HEK293T (cell line): ENCODE measurements at regions not wholly inside any gene's neighbourhood (a gene's known extent, or its start where the extent isn't known, plus 50 kb on each side); places are given as distances from the start of the nearest gene placed in this dataset.
"Not testable (repeated sequence)": the region's sequence is repeated elsewhere in the genome, so short reads cannot be mapped to it uniquely, and the experiment has no call there.

Experiments
- CTCF ChIA-PET: fragments of 350-600 bp; formaldehyde crosslinking; extraction: SDS; loops from one replicate; lab custom pipeline; 2021; ENCODE audit warnings: antibody characterized with exemption, inconsistent platforms; lab: Yijun Ruan, JAX
- POLR2A ChIA-PET: fragments of 350-600 bp; formaldehyde crosslinking; extraction: SDS; loops from one replicate; lab custom pipeline; 2020; ENCODE audit warnings: antibody characterized with exemption, inconsistent platforms; lab: Yijun Ruan, JAX
- DNase-seq: peaks from one replicate; pipeline ENCODE4 v3.0.0; 2012; ENCODE audit warnings: mixed read lengths; ENCODE audit errors: extremely low spot score
- ARNT ChIP-seq: fragments of 450-650 bp; IDR thresholded peaks from 2 replicates; pipeline ENCODE4 v1.6.1; 2017; ENCODE audit warnings: mild to moderate bottlenecking
- BHLHE40 ChIP-seq: fragments of 450-650 bp; IDR thresholded peaks from 2 replicates; pipeline ENCODE4 v1.6.1; 2016; ENCODE audit warnings: mild to moderate bottlenecking, moderate library complexity, borderline replicate concordance
- CTBP1 ChIP-seq: fragments of 450-650 bp; IDR thresholded peaks from 2 replicates; pipeline ENCODE4 v1.6.1; 2016; ENCODE audit warnings: borderline replicate concordance
- ELF4 ChIP-seq: fragments of 450-650 bp; IDR thresholded peaks from 2 replicates; pipeline ENCODE4 v1.6.1; 2017; ENCODE audit warnings: antibody characterized with exemption
- FOXA1 ChIP-seq: fragments of 450-650 bp; IDR thresholded peaks from 2 replicates; pipeline ENCODE4 v1.6.1; 2016; ENCODE audit warnings: mild to moderate bottlenecking
- FOXK2 ChIP-seq: fragments of 450-650 bp; IDR thresholded peaks from 2 replicates; pipeline ENCODE4 v1.6.1; 2016; ENCODE audit warnings: mild to moderate bottlenecking
- FOXM1 ChIP-seq: fragments of 450-650 bp; IDR thresholded peaks from 2 replicates; pipeline ENCODE4 v1.6.1; 2017; ENCODE audit warnings: mild to moderate bottlenecking, borderline replicate concordance
- HDGF ChIP-seq: fragments of 450-650 bp; IDR thresholded peaks from 2 replicates; pipeline ENCODE4 v1.6.1; 2017; ENCODE audit warnings: antibody characterized with exemption, borderline replicate concordance
- L3MBTL2 ChIP-seq: fragments of 450-650 bp; conservative IDR thresholded peaks from 2 replicates; pipeline ENCODE4 v1.6.1; 2016; ENCODE audit warnings: mild to moderate bottlenecking
- LEF1 ChIP-seq: fragments of 450-650 bp; IDR thresholded peaks from 2 replicates; pipeline ENCODE4 v1.6.1; 2017; ENCODE audit warnings: mild to moderate bottlenecking, borderline replicate concordance
- NFRKB ChIP-seq: fragments of 450-650 bp; IDR thresholded peaks from 2 replicates; pipeline ENCODE4 v1.6.1; 2016; ENCODE audit warnings: mild to moderate bottlenecking, moderate library complexity
- SP1 ChIP-seq: fragments of 450-650 bp; IDR thresholded peaks from 2 replicates; pipeline ENCODE4 v1.6.1; 2017
- SUZ12 ChIP-seq: fragments of 450-650 bp; IDR thresholded peaks from 2 replicates; pipeline ENCODE4 v1.6.1; 2016; ENCODE audit warnings: mild to moderate bottlenecking
- TARDBP ChIP-seq: fragments of 450-650 bp; IDR thresholded peaks from 2 replicates; pipeline ENCODE4 v1.6.1; 2016
- ZNF384 ChIP-seq: fragments of 450-650 bp; IDR thresholded peaks from 2 replicates; pipeline ENCODE4 v1.6.1; 2016
- TF ChIP-seq, protein P1 (sequence below): fragments of 450-650 bp; IDR thresholded peaks from 2 replicates; pipeline ENCODE4 v1.6.1; 2016

DNA sequence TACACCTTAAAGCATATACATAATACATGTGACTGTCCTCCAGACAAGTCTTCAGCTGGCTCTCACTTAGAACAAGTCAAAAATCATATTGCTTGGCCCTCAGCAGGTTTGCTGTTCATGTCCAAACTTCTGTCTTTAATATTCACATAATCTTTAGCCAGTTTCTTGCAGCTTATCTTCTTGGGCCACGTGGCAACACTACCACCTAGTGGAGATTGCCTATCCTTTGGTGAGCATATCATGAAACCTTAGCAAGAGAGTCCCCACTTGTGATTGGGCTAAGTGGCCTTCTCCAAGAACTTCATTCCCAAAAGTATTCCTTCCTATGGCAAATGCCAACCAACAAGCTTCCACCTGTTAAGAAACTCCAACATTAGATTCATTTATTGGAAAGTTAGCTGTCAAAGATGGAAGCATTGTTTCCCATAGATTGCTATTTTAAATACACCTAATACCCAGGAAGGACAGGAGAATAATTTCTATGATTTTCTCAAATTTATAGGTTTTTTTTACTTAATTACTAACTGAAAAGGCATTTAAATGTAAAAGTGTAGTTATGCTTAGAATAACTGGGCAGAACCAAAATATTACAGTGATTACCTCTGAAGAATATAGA, 231.9 kb upstream of the INTU start:
- ChIA-PET CTCF (no interaction called here), POLR2A (no interaction called here)
- DNase-seq = peak; percentile 50
- TF ChIP-seq TARDBP = no peak
- no peak for TF ChIP-seq FOXA1
- TF ChIP-seq, protein P1, sequence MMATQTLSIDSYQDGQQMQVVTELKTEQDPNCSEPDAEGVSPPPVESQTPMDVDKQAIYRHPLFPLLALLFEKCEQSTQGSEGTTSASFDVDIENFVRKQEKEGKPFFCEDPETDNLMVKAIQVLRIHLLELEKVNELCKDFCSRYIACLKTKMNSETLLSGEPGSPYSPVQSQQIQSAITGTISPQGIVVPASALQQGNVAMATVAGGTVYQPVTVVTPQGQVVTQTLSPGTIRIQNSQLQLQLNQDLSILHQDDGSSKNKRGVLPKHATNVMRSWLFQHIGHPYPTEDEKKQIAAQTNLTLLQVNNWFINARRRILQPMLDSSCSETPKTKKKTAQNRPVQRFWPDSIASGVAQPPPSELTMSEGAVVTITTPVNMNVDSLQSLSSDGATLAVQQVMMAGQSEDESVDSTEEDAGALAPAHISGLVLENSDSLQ = no peak
- no peak for TF ChIP-seq L3MBTL2
- TF ChIP-seq ZNF384 = no peak
- no peak for TF ChIP-seq SP1
- no peak for TF ChIP-seq NFRKB
- no peak for TF ChIP-seq LEF1

DNA sequence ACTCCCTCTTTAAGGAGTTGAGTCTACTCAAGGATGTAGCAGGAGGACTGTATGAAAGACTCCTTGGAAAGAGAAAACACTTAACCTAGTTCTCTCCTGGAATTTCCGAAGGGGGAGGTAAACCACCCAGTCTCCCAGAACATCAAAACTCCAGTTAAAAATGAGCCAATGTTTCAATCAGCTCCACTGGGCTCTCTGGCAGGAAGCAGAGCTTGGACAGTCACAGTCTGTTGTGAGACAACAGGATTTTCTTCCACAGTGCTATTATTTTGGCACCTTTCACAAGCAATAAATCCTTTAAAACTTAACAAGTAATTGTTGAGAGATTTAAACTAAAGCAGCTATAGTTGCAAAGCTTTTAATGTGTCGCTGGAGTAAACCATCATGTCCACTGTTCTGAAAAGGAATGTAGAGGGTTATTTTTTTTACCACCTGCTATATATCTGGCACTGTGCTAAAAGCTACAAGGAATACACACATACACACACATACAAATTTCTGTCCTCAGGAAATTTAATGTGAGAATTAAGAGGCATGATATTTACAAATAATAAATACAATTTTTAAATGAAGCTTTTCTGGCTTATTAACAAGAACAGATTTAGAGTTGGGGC, 229.2 kb upstream of the INTU start:
- DNase-seq = no peak
- TF ChIP-seq SUZ12 (no peak), SP1 (no peak), TARDBP (no peak), ZNF384 (no peak), LEF1 (no peak), FOXM1 (no peak), BHLHE40 (no peak), HDGF (no peak), CTBP1 (no peak), NFRKB (no peak), ARNT (no peak), FOXK2 (no peak), ELF4 (no peak), FOXA1 (no peak), L3MBTL2 (no peak)
- TF ChIP-seq, protein P1 = no peak
- POLR2A ChIA-PET = no interaction called here
- CTCF ChIA-PET = interaction anchor here (1.1 kb wide), 1 partner anchor 10 kb away, joined by 4 read pairs; no protein-coding TSS in a partner anchor

DNA sequence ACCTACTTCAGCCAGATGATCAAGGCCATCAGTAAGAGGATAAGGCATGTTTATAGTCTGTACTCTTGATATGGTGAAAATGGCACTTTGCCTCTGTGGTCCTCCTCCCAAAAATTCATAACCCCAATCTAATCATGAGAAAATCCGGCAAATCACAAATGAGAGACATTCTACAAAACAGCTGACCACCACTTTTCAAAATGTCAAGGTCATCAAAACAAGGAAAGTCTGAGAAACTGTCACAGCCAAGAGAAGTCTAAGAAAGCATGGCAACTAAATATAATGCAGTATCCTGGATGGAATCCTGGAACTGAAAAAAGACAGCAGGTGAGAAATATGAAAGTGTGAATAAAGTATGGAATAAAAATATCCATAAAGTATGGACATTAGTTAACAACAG, 226.6 kb upstream of the INTU start:
- ChIA-PET POLR2A (no interaction called here), CTCF (no interaction called here)
- TF ChIP-seq ARNT (no peak), FOXM1 (no peak), ELF4 (no peak), LEF1 (no peak)
- no peak for DNase-seq

DNA sequence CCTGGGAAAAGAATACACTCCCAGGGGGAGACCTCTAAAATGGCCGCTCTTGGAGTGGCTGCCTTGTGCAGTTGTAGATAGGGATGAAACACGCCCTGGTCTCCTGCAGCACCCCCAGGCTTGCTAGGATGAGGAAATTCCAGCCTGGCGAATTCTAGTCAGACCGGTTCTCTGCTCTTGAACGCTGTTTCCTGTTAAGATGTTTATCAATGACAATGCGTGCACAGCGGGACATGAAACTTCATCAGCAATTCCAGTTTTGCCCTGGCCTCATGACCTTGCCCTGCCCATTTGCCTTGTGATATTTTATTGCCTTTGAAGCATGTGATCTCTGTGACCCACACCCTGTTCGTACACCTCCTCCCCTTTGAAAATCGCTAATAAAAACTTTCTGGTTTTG, 225.2 kb upstream of the INTU start:
- DNase-seq, CTCF ChIA-PET, POLR2A ChIA-PET: not testable (repeated sequence)

DNA sequence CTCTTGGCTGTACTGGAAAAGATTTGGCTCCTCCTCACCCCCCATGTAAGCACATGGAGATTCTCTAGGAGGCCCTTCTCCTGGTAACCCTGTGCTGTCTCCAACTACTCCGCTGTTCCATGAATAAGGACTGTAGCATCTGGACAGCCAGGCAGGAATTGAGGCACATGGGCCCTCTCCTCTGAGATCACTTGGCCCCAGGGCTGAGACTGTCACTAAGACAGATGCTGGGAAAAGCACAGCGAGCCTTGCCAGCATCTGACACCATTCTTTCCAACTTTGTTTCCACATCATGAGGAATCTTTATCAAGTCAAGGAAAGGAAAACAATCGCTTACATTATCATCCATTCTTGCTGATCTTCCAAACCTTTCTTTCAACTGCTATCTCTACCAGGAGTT, 222.6 kb upstream of the INTU start:
- CTCF ChIA-PET = no interaction called here

DNA sequence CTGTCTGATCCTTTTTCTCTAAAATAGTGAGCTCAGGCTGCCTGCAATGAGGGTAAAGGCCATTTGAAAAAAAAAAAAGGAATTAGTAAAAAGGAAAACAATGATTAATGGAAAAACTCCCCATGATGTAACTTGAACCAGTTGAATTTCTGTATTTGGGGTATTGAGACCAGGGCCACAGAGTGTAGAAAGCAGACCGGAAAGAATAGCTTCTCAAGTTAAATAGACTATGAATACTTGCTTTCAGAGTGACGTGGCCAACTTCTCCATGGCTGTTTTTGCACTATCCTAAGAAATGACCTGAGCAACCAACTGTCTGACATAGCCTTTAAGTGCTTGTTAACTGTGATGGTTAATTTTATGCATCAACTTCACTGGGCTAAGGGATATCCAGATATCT, 222.1 kb upstream of the INTU start:
- no peak for DNase-seq
- ChIA-PET POLR2A (no interaction called here), CTCF (no interaction called here)
- TF ChIP-seq ARNT = no peak
- no peak for TF ChIP-seq HDGF
- TF ChIP-seq, protein P1 = no peak
- no peak for TF ChIP-seq BHLHE40
- no peak for TF ChIP-seq FOXA1
- TF ChIP-seq CTBP1 = no peak
- no peak for TF ChIP-seq FOXK2

More for the DNA sequence above, 222.6 kb upstream of the INTU start:
- DNase-seq = no peak
- POLR2A ChIA-PET = no interaction called here
- TF ChIP-seq NFRKB (no peak), FOXK2 (no peak), ZNF384 (no peak), ARNT (no peak), ELF4 (no peak), TARDBP (no peak), CTBP1 (no peak), FOXM1 (no peak), L3MBTL2 (no peak), SP1 (no peak), FOXA1 (no peak), LEF1 (no peak), SUZ12 (no peak), BHLHE40 (no peak), HDGF (no peak)
- TF ChIP-seq, protein P1 = no peak
